Brain microvascular endothelial cell (primary cell): ENCODE measurements at regions not wholly inside any gene's neighbourhood (a gene's known extent, or its start where the extent isn't known, plus 50 kb on each side); places are given as distances from the start of the nearest gene placed in this dataset.
A peak's percentile ranks its signal among the peaks of the same experiment; 100 is the strongest.

Experiments used
- DNase-seq: peaks from one replicate; pipeline ENCODE4 v3.0.0-alpha.2; 2020
- H3K27ac ChIP-seq: fragments of 250-450 bp; sonication (Bioruptor Pico); 2 replicates; pipeline ENCODE4 v1.5.1; 2020; ENCODE audit warnings: mild to moderate bottlenecking, moderate library complexity
- H3K27me3 ChIP-seq: fragments of 250-450 bp; sonication (Bioruptor Pico); replicated peaks from 2 replicates; pipeline ENCODE4 v1.5.1; 2020; ENCODE audit warnings: mild to moderate bottlenecking
- H3K36me3 ChIP-seq: fragments of 250-450 bp; sonication (Bioruptor Pico); replicated peaks from 2 replicates; pipeline ENCODE4 v1.5.1; 2020; ENCODE audit warnings: mild to moderate bottlenecking
- H3K4me3 ChIP-seq: 2 replicates; pipeline ENCODE4 v1.5.1; 2011; ENCODE audit warnings: low read depth, mild to moderate bottlenecking, control low read depth, low read length, moderate library complexity
- CTCF ChIP-seq: IDR thresholded peaks from 2 replicates; pipeline ENCODE4 v1.5.1; 2011; ENCODE audit warnings: low read depth, mild to moderate bottlenecking, moderate library complexity, low read length, control low read depth, inconsistent platforms; ENCODE audit errors: missing control alignments
- in situ Hi-C: cut with HindIII; loops from 2 replicates; pipeline ENCODE4 v1.10.0; 2017; ENCODE audit warnings: low sequenced_read_pairs, low pct_ligation_motif_present

- H3K4me3 ChIP-seq: no peak overlapping the region
- H3K36me3 ChIP-seq: no peaks in the 10 kb centered on the region
- no peak for TF ChIP-seq CTCF
- no peak overlapping the region for H3K27ac ChIP-seq
- DNase-seq: no peak
- in situ Hi-C loops: no loop called here
- no peaks in the 10 kb centered on the region for H3K27me3 ChIP-seq
These were observed 641.1 kb downstream of the DIAPH3 start for GRCh38 chr13:59522652-59523051.

GRCh38 chr13:59527500-59527899, 636.2 kb downstream of the DIAPH3 start:
- no peak for DNase-seq
- H3K27ac ChIP-seq: no peak overlapping the region
- H3K4me3 ChIP-seq: no peak overlapping the region
- no peak for TF ChIP-seq CTCF
- in situ Hi-C loops: no loop called here
- H3K27me3 ChIP-seq: no peaks in the 10 kb centered on the region
- H3K36me3 ChIP-seq: no peaks in the 10 kb centered on the region

GRCh38 chr13:59531571-59532091, 632.1 kb downstream of the DIAPH3 start:
- Histone ChIP-seq H3K27ac (peak overlapping the region; percentile 3), H3K27me3 (no peaks in the 10 kb centered on the region), H3K4me3 (no peak overlapping the region), H3K36me3 (no peaks in the 10 kb centered on the region)
- TF ChIP-seq CTCF: no peak
- DNase-seq: peak; percentile 71
- in situ Hi-C loops: no loop called here

GRCh38 chr13:59532405-59532804, 631.3 kb downstream of the DIAPH3 start:
- TF ChIP-seq CTCF: no peak
- Histone ChIP-seq H3K27me3 (no peaks in the 10 kb centered on the region), H3K36me3 (no peaks in the 10 kb centered on the region), H3K27ac (peak overlapping the region; percentile 3), H3K4me3 (no peak overlapping the region)
- no peak for DNase-seq
- in situ Hi-C loops: no loop called here

- Histone ChIP-seq H3K36me3 (no peaks in the 10 kb centered on the region), H3K27ac (no peak overlapping the region), H3K4me3 (no peak overlapping the region), H3K27me3 (no peaks in the 10 kb centered on the region)
- in situ Hi-C loops: no loop called here
- no peak for TF ChIP-seq CTCF
- DNase-seq: peak; percentile 80
These were observed 629.9 kb downstream of the DIAPH3 start for GRCh38 chr13:59533561-59534555.
